ENCODE measurements at regions not wholly inside any gene's neighbourhood (a gene's known extent, or its start where the extent isn't known, plus 50 kb on each side); places are given as distances from the start of the nearest gene placed in this dataset.

GRCh38 chr5:108521011-108521700 lies 139.3 kb upstream of the FBXL17 start:
- DNase-seq (ENCODE audit: low read depth, low spot score) = no peak
- H3K36me3 ChIP-seq (ENCODE audit: insufficient read depth, insufficient read length, low read length) = no peaks in the 10 kb centered on the region
- no peaks in the 10 kb centered on the region for H3K9me3 ChIP-seq (ENCODE audit: insufficient read depth, low read length)
- no peak overlapping the region for H3K9ac ChIP-seq (ENCODE audit: insufficient read length, low read depth)
- H3K27me3 ChIP-seq (ENCODE audit: insufficient read depth, insufficient read length) = no peaks in the 10 kb centered on the region
- TF ChIP-seq ZNF274 (IDR thresholded peaks at IDR 0.05; ENCODE audit: low read depth, low read length) (no peak), SUZ12 (IDR thresholded peaks at IDR 0.05; ENCODE audit: extremely low read depth, insufficient read depth, insufficient read length) (no peak), YY1 (IDR thresholded peaks at IDR 0.05; ENCODE audit: insufficient read depth, insufficient read length) (no peak)
- H3K4me1 ChIP-seq (ENCODE audit: insufficient read depth, insufficient read length) = no peaks in the 10 kb centered on the region
- H3K4me3 ChIP-seq (ENCODE audit: insufficient read length, low read depth) = no peak overlapping the region

DNA sequence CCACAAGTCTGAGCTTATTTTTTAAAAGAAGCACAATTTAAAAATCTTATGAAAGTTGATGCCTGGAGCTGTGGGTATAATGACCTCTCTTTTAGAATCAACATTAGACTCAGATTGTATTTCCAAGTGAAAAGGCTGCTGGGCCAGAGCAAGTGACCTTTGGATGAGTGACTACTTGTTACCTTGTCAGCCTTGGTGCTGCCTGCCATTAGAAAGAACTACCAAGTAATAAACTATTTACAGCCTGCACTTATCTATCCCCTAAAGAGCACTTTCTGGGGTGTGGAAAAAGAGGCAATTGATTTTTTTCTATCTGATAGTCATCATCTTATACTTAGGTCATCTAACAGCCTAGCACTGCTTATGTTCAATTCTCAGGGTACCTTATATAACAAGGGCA lies 134.9 kb upstream of the FBXL17 start:
- no peaks in the 10 kb centered on the region for H3K9me3 ChIP-seq (ENCODE audit: insufficient read depth, low read length)
- H3K9ac ChIP-seq (ENCODE audit: insufficient read length, low read depth) = no peak overlapping the region
- TF ChIP-seq ZNF274 (IDR thresholded peaks at IDR 0.05; ENCODE audit: low read depth, low read length) (no peak), YY1 (IDR thresholded peaks at IDR 0.05; ENCODE audit: insufficient read depth, insufficient read length) (no peak), SUZ12 (IDR thresholded peaks at IDR 0.05; ENCODE audit: extremely low read depth, insufficient read depth, insufficient read length) (no peak)
- no peak overlapping the region for H3K4me3 ChIP-seq (ENCODE audit: insufficient read length, low read depth)
- H3K36me3 ChIP-seq (ENCODE audit: insufficient read depth, insufficient read length, low read length) = no peaks in the 10 kb centered on the region
- no peak for DNase-seq (ENCODE audit: low read depth, low spot score)
- no peaks in the 10 kb centered on the region for H3K4me1 ChIP-seq (ENCODE audit: insufficient read depth, insufficient read length)
- H3K27me3 ChIP-seq (ENCODE audit: insufficient read depth, insufficient read length) = no peaks in the 10 kb centered on the region

DNA sequence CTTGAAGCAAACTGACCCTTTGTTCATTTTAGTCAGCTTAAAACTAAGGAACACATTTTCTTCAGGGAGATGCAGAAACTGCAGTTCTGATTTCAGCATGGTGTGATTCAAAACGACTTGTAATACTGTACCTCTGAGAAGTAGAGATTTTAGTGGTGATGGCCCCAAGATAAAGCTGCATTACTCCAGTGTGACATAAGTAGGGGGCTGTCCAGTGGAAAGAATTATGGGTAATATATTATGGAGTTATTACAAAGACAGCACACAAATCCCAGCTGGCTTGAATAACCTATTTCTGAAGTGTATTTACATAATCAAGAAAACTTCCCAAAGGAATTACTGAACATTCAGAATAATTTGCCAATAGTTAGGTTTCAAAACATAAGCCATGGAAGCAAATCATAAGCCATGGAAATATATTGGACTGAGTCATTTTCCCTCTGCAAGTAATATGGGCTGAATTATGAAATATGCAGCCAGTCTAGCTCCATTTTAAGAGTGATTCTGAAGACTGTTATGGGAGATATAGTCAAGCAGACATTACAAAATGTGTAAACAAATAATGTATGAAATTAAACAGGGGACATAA lies 133.7 kb upstream of the FBXL17 start:
- no peaks in the 10 kb centered on the region for H3K36me3 ChIP-seq (ENCODE audit: insufficient read depth, insufficient read length, low read length)
- H3K4me1 ChIP-seq (ENCODE audit: insufficient read depth, insufficient read length) = no peaks in the 10 kb centered on the region
- DNase-seq (ENCODE audit: low read depth, low spot score) = no peak
- H3K27me3 ChIP-seq (ENCODE audit: insufficient read depth, insufficient read length) = no peaks in the 10 kb centered on the region
- H3K9me3 ChIP-seq (ENCODE audit: insufficient read depth, low read length) = no peaks in the 10 kb centered on the region
- no peak overlapping the region for H3K4me3 ChIP-seq (ENCODE audit: insufficient read length, low read depth)
- TF ChIP-seq SUZ12 (IDR thresholded peaks at IDR 0.05; ENCODE audit: extremely low read depth, insufficient read depth, insufficient read length) = no peak
- TF ChIP-seq ZNF274 (IDR thresholded peaks at IDR 0.05; ENCODE audit: low read depth, low read length) = no peak
- no peak for TF ChIP-seq YY1 (IDR thresholded peaks at IDR 0.05; ENCODE audit: insufficient read depth, insufficient read length)
- H3K9ac ChIP-seq (ENCODE audit: insufficient read length, low read depth) = no peak overlapping the region

DNA sequence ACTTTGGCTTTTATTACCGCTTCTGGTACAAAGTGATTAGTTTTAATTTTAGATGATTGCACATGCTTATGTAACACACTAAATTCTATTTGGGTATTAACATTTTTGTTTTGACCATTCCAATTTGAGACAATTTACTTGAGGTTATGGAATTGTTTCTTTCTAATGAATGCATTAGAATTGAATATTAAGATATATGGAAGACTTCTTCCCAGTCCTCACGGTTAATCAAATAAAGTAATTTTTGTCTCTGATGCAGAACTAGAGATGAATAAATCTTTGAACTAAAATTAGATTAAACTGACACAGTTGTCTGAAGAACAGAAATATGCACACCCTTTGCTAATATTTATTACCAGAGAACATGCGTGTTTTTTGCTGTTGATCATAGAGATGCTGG lies 127.1 kb upstream of the FBXL17 start:
- no peak for DNase-seq (ENCODE audit: low read depth, low spot score)
- no peaks in the 10 kb centered on the region for H3K36me3 ChIP-seq (ENCODE audit: insufficient read depth, insufficient read length, low read length)
- no peak overlapping the region for H3K4me3 ChIP-seq (ENCODE audit: insufficient read length, low read depth)
- no peaks in the 10 kb centered on the region for H3K9me3 ChIP-seq (ENCODE audit: insufficient read depth, low read length)
- H3K4me1 ChIP-seq (ENCODE audit: insufficient read depth, insufficient read length) = no peaks in the 10 kb centered on the region
- H3K9ac ChIP-seq (ENCODE audit: insufficient read length, low read depth) = no peak overlapping the region
- H3K27me3 ChIP-seq (ENCODE audit: insufficient read depth, insufficient read length) = no peaks in the 10 kb centered on the region
- TF ChIP-seq YY1 (IDR thresholded peaks at IDR 0.05; ENCODE audit: insufficient read depth, insufficient read length) = no peak
- no peak for TF ChIP-seq ZNF274 (IDR thresholded peaks at IDR 0.05; ENCODE audit: low read depth, low read length)
- TF ChIP-seq SUZ12 (IDR thresholded peaks at IDR 0.05; ENCODE audit: extremely low read depth, insufficient read depth, insufficient read length) = no peak

- no peak for DNase-seq (ENCODE audit: low read depth, low spot score)
- Histone ChIP-seq H3K4me3 (ENCODE audit: insufficient read length, low read depth) (no peak overlapping the region), H3K27me3 (ENCODE audit: insufficient read depth, insufficient read length) (no peaks in the 10 kb centered on the region), H3K36me3 (ENCODE audit: insufficient read depth, insufficient read length, low read length) (no peaks in the 10 kb centered on the region), H3K9ac (ENCODE audit: insufficient read length, low read depth) (no peak overlapping the region), H3K9me3 (ENCODE audit: insufficient read depth, low read length) (no peaks in the 10 kb centered on the region), H3K4me1 (ENCODE audit: insufficient read depth, insufficient read length) (no peaks in the 10 kb centered on the region)
- TF ChIP-seq YY1 (IDR thresholded peaks at IDR 0.05; ENCODE audit: insufficient read depth, insufficient read length) = no peak
- TF ChIP-seq SUZ12 (IDR thresholded peaks at IDR 0.05; ENCODE audit: extremely low read depth, insufficient read depth, insufficient read length) = no peak
- TF ChIP-seq ZNF274 (IDR thresholded peaks at IDR 0.05; ENCODE audit: low read depth, low read length) = no peak
These were observed 125.7 kb upstream of the FBXL17 start for GRCh38 chr5:108507631-108508030.

- DNase-seq (ENCODE audit: low read depth, low spot score) = no peak
- TF ChIP-seq SUZ12 (IDR thresholded peaks at IDR 0.05; ENCODE audit: extremely low read depth, insufficient read depth, insufficient read length) (no peak), ZNF274 (IDR thresholded peaks at IDR 0.05; ENCODE audit: low read depth, low read length) (no peak), YY1 (IDR thresholded peaks at IDR 0.05; ENCODE audit: insufficient read depth, insufficient read length) (no peak)
These were observed 123.7 kb upstream of the FBXL17 start for GRCh38 chr5:108505608-108506007.

DNA sequence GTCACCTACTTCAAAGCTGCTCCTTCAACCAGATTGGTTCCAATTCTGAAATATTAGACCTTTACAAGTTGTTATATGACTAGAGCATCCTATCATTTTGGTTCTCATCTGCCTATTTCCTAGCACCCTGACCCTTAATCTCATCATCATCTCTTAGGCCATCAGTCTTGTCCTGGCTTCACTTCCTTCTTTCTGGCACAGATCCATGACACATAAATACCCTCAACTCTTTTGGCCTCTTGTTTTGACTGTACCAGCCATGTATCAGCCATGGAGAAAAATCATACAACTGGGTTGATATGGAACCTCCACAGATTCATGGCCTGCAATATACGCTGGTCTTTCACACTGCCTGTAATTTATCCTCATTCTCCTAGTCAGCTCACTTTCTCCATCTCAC lies 123.1 kb upstream of the FBXL17 start:
- no peak for DNase-seq (ENCODE audit: low read depth, low spot score)
- TF ChIP-seq ZNF274 (IDR thresholded peaks at IDR 0.05; ENCODE audit: low read depth, low read length) (no peak), SUZ12 (IDR thresholded peaks at IDR 0.05; ENCODE audit: extremely low read depth, insufficient read depth, insufficient read length) (no peak), YY1 (IDR thresholded peaks at IDR 0.05; ENCODE audit: insufficient read depth, insufficient read length) (no peak)
- Histone ChIP-seq H3K4me1 (ENCODE audit: insufficient read depth, insufficient read length) (no peaks in the 10 kb centered on the region), H3K36me3 (ENCODE audit: insufficient read depth, insufficient read length, low read length) (no peaks in the 10 kb centered on the region), H3K4me3 (ENCODE audit: insufficient read length, low read depth) (no peak overlapping the region), H3K9me3 (ENCODE audit: insufficient read depth, low read length) (peaks cover 12% of the 10 kb centered on the region; the same call in 1 of the 2 replicates), H3K27me3 (ENCODE audit: insufficient read depth, insufficient read length) (no peaks in the 10 kb centered on the region), H3K9ac (ENCODE audit: insufficient read length, low read depth) (no peak overlapping the region)

More at GRCh38 chr5:108505608-108506007, 123.7 kb upstream of the FBXL17 start:
- H3K27me3 ChIP-seq (ENCODE audit: insufficient read depth, insufficient read length) = no peaks in the 10 kb centered on the region
- H3K9ac ChIP-seq (ENCODE audit: insufficient read length, low read depth) = no peak overlapping the region
- no peaks in the 10 kb centered on the region for H3K4me1 ChIP-seq (ENCODE audit: insufficient read depth, insufficient read length)
- no peaks in the 10 kb centered on the region for H3K36me3 ChIP-seq (ENCODE audit: insufficient read depth, insufficient read length, low read length)
- H3K4me3 ChIP-seq (ENCODE audit: insufficient read length, low read depth) = no peak overlapping the region
- H3K9me3 ChIP-seq (ENCODE audit: insufficient read depth, low read length) = 0 out of 2 replicates have a peak, but pooled peaks cover 6% of the 10 kb centered on the region

Data from NT2/D1 (cell line).